ENCODE measurements at regions not wholly inside any gene's neighbourhood (a gene's known extent, or its start where the extent isn't known, plus 50 kb on each side); places are given as distances from the start of the nearest gene placed in this dataset.

DNA sequence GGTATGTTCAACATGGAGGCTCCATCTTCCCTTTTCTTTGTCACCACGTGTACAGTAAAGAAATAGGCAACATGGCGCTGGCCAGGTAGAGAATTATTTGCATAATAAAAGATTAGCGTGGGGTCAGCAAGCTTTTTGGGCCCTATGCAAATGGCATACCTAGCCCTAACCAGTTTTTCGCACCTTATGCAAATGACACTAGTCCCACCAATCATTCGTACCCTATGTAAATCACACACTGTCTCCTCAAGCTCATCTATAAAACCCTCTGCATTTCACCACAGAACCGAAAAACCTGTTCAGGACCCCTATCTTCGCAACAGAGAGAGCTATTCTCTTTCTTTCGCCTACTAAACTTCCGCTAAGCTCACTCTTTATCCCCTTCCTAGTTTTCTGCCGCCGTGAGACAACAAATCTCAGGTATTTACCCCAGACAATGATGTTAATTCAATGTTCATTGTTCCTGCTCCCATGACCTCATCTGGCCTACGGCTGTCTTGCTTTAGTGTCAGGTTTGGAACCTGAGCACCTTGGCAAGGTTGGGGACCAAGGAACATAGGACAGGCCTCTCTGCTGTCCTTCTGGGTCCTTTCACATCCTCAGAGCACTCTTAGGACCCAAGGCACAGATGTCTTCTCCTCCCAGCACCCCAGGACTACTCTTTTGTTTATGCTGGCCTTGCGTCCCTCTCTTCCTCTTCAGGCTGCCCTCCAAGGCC is 180.7 kb upstream of the RAI14 start:
- TF ChIP-seq, protein P1, sequence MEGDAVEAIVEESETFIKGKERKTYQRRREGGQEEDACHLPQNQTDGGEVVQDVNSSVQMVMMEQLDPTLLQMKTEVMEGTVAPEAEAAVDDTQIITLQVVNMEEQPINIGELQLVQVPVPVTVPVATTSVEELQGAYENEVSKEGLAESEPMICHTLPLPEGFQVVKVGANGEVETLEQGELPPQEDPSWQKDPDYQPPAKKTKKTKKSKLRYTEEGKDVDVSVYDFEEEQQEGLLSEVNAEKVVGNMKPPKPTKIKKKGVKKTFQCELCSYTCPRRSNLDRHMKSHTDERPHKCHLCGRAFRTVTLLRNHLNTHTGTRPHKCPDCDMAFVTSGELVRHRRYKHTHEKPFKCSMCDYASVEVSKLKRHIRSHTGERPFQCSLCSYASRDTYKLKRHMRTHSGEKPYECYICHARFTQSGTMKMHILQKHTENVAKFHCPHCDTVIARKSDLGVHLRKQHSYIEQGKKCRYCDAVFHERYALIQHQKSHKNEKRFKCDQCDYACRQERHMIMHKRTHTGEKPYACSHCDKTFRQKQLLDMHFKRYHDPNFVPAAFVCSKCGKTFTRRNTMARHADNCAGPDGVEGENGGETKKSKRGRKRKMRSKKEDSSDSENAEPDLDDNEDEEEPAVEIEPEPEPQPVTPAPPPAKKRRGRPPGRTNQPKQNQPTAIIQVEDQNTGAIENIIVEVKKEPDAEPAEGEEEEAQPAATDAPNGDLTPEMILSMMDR (IDR thresholded peaks at IDR 0.05; ENCODE audit: poor library complexity, severe bottlenecking), result no peak
- no peak for TF ChIP-seq TAF1 (IDR thresholded peaks at IDR 0.05; ENCODE audit: low read depth)
- TF ChIP-seq SMC3 (conservative IDR thresholded peaks at IDR 0.05; ENCODE audit: poor library complexity), result no peak
- TF ChIP-seq, protein P2, sequence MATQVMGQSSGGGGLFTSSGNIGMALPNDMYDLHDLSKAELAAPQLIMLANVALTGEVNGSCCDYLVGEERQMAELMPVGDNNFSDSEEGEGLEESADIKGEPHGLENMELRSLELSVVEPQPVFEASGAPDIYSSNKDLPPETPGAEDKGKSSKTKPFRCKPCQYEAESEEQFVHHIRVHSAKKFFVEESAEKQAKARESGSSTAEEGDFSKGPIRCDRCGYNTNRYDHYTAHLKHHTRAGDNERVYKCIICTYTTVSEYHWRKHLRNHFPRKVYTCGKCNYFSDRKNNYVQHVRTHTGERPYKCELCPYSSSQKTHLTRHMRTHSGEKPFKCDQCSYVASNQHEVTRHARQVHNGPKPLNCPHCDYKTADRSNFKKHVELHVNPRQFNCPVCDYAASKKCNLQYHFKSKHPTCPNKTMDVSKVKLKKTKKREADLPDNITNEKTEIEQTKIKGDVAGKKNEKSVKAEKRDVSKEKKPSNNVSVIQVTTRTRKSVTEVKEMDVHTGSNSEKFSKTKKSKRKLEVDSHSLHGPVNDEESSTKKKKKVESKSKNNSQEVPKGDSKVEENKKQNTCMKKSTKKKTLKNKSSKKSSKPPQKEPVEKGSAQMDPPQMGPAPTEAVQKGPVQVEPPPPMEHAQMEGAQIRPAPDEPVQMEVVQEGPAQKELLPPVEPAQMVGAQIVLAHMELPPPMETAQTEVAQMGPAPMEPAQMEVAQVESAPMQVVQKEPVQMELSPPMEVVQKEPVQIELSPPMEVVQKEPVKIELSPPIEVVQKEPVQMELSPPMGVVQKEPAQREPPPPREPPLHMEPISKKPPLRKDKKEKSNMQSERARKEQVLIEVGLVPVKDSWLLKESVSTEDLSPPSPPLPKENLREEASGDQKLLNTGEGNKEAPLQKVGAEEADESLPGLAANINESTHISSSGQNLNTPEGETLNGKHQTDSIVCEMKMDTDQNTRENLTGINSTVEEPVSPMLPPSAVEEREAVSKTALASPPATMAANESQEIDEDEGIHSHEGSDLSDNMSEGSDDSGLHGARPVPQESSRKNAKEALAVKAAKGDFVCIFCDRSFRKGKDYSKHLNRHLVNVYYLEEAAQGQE (IDR thresholded peaks at IDR 0.05; ENCODE audit: borderline replicate concordance), result no peak
- no peak for TF ChIP-seq POLR2AphosphoS5 (IDR thresholded peaks at IDR 0.05)
- no peak for TF ChIP-seq EZH2 (IDR thresholded peaks at IDR 0.05; ENCODE audit: borderline replicate concordance, insufficient read depth, low read length, poor library complexity, severe bottlenecking)
- TF ChIP-seq MXI1 (conservative IDR thresholded peaks at IDR 0.05; ENCODE audit: poor library complexity, severe bottlenecking), result no peak
- no peak for TF ChIP-seq EP300 (conservative IDR thresholded peaks at IDR 0.05; ENCODE audit: poor library complexity, severe bottlenecking)
- no peak for TF ChIP-seq RAD21 (conservative IDR thresholded peaks at IDR 0.05)

All from neural cell (in vitro differentiated cells).